Fibroblast of lung (primary cell): ENCODE measurements at regions not wholly inside any gene's neighbourhood (a gene's known extent, or its start where the extent isn't known, plus 50 kb on each side); places are given as distances from the start of the nearest gene placed in this dataset.

Source experiments
- DNase-seq, 2 donors: peaks; one replicate each; pipeline versions ENCODE4 v3.0.0 to v3.0.0-alpha.2; 2010; ENCODE audit warnings: low read depth in 2 of 2
- H2AFZ ChIP-seq: 2 replicates; pipeline ENCODE4 v1.5.1; 2012; ENCODE audit warnings: low read length, control low read depth, inconsistent platforms
- H3K27ac ChIP-seq: 2 replicates; pipeline ENCODE4 v1.5.1; 2011; ENCODE audit warnings: low read length, control low read depth; ENCODE audit not compliant: insufficient read depth
- H3K27me3 ChIP-seq: 2 replicates; pipeline ENCODE4 v1.5.1; 2011; ENCODE audit warnings: mild to moderate bottlenecking, low read length; ENCODE audit not compliant: control insufficient read depth, insufficient read depth
- H3K36me3 ChIP-seq: 2 replicates; pipeline ENCODE4 v1.5.1; 2011; ENCODE audit warnings: low read length; ENCODE audit not compliant: control insufficient read depth, insufficient read depth
- H3K4me1 ChIP-seq: 2 replicates; pipeline ENCODE4 v1.5.1; 2011; ENCODE audit warnings: low read length; ENCODE audit not compliant: control insufficient read depth, insufficient read depth; ENCODE audit errors: extremely low read depth
- H3K4me2 ChIP-seq: 2 replicates; pipeline ENCODE4 v1.5.1; 2011; ENCODE audit warnings: low read length, control low read depth; ENCODE audit not compliant: insufficient read depth; ENCODE audit errors: extremely low read depth
- H3K4me3 ChIP-seq, 4 experiments: fragments of 200-600 bp in 1 of 4; sonication (generic) in 1 of 4; replicated peaks in 1 of 4; 2 replicates each; pipeline ENCODE4 v1.5.1; 2011 to 2016; ENCODE audit warnings: low read length in 4 of 4, low read depth in 3 of 4, mild to moderate bottlenecking in 3 of 4, control low read depth in 2 of 4, inconsistent platforms in 1 of 4, mixed read lengths in 1 of 4; ENCODE audit not compliant: insufficient read depth in 1 of 4; ENCODE audit errors: control extremely low read depth in 1 of 4
- H3K79me2 ChIP-seq: 2 replicates; pipeline ENCODE4 v1.5.1; 2012; ENCODE audit warnings: mild to moderate bottlenecking, low read length, inconsistent platforms; ENCODE audit not compliant: control insufficient read depth, insufficient read depth
- H3K9ac ChIP-seq: 2 replicates; pipeline ENCODE4 v1.5.1; 2011; ENCODE audit warnings: mild to moderate bottlenecking, low read length, control low read depth; ENCODE audit not compliant: insufficient read depth
- H3K9me3 ChIP-seq: 2 replicates; pipeline ENCODE4 v1.5.1; 2012; ENCODE audit warnings: low read depth, low read length; ENCODE audit not compliant: control insufficient read depth, insufficient read depth
- H4K20me1 ChIP-seq: 2 replicates; pipeline ENCODE4 v1.5.1; 2011; ENCODE audit warnings: low read length; ENCODE audit not compliant: control insufficient read depth, insufficient read depth; ENCODE audit errors: extremely low read depth
- CTCF ChIP-seq, 2 donors: IDR thresholded peaks in 1 of 2; conservative IDR thresholded peaks in 1 of 2; 1 replicate in 1 of 2; 2 replicates in 1 of 2; pipeline ENCODE4 v1.5.1; 2011 to 2012; ENCODE audit warnings: low read length in 2 of 2, control low read depth in 1 of 2, inconsistent platforms in 1 of 2, low read depth in 1 of 2, mild to moderate bottlenecking in 1 of 2
- EZH2 ChIP-seq: IDR thresholded peaks from 2 replicates; pipeline ENCODE4 v1.5.1; 2012; ENCODE audit warnings: low read length, control low read depth, mild to moderate bottlenecking; ENCODE audit errors: missing control alignments

- Histone ChIP-seq H2AFZ (no peak overlapping the region), H3K79me2 (no peaks in the 10 kb centered on the region)
Measured at GRCh38 chr4:14465057-14465456, 537.2 kb upstream of the CPEB2 start.

GRCh38 chr4:14465507-14465906 lies 536.8 kb upstream of the CPEB2 start:
- Histone ChIP-seq H3K36me3 (no peaks in the 10 kb centered on the region), H3K4me2 (no peak overlapping the region), H3K4me1 (no peaks in the 10 kb centered on the region), H3K27me3 (no peaks in the 10 kb centered on the region), H3K9me3 (no peaks in the 10 kb centered on the region), H3K4me3 (no peak overlapping the region), H3K27ac (no peak overlapping the region), H4K20me1 (no peaks in the 10 kb centered on the region), H3K79me2 (no peaks in the 10 kb centered on the region), H3K9ac (no peak overlapping the region), H2AFZ (no peak overlapping the region)
- TF ChIP-seq EZH2, result no peak
- no peak for TF ChIP-seq CTCF (conservative IDR thresholded peaks at IDR 0.05 in 1 of 2, IDR thresholded peaks at IDR 0.05 in 1 of 2; ENCODE audit: low read depth in 1 of 2, low read length in 2 of 2)
- no peak for DNase-seq

More at GRCh38 chr4:14465057-14465456, 537.2 kb upstream of the CPEB2 start:
- TF ChIP-seq CTCF (conservative IDR thresholded peaks at IDR 0.05 in 1 of 2, IDR thresholded peaks at IDR 0.05 in 1 of 2; ENCODE audit: low read depth in 1 of 2, low read length in 2 of 2) (no peak), EZH2 (no peak)
- H3K4me1 ChIP-seq, result no peaks in the 10 kb centered on the region
- no peaks in the 10 kb centered on the region for H4K20me1 ChIP-seq
- no peaks in the 10 kb centered on the region for H3K27me3 ChIP-seq
- no peak for DNase-seq
- no peak overlapping the region for H3K4me2 ChIP-seq
- no peaks in the 10 kb centered on the region for H3K9me3 ChIP-seq
- H3K27ac ChIP-seq, result no peak overlapping the region
- H3K9ac ChIP-seq, result no peak overlapping the region
- no peak overlapping the region for H3K4me3 ChIP-seq
- no peaks in the 10 kb centered on the region for H3K36me3 ChIP-seq

GRCh38 chr4:14478504-14478903 lies 523.8 kb upstream of the CPEB2 start:
- H3K36me3 ChIP-seq, result no peaks in the 10 kb centered on the region
- no peaks in the 10 kb centered on the region for H3K4me1 ChIP-seq
- H4K20me1 ChIP-seq, result no peaks in the 10 kb centered on the region
- no peak overlapping the region for H3K4me2 ChIP-seq
- H3K9ac ChIP-seq, result no peak overlapping the region
- no peak overlapping the region for H3K4me3 ChIP-seq
- H3K9me3 ChIP-seq, result no peaks in the 10 kb centered on the region
- TF ChIP-seq CTCF (conservative IDR thresholded peaks at IDR 0.05 in 1 of 2, IDR thresholded peaks at IDR 0.05 in 1 of 2; ENCODE audit: low read depth in 1 of 2, low read length in 2 of 2) (no peak), EZH2 (no peak)
- no peaks in the 10 kb centered on the region for H3K79me2 ChIP-seq
- H2AFZ ChIP-seq, result no peak overlapping the region
- no peaks in the 10 kb centered on the region for H3K27me3 ChIP-seq
- no peak for DNase-seq
- H3K27ac ChIP-seq, result no peak overlapping the region
